Ishikawa (cell line): ENCODE measurements at regions not wholly inside any gene's neighbourhood (a gene's known extent, or its start where the extent isn't known, plus 50 kb on each side); places are given as distances from the start of the nearest gene placed in this dataset.

Experiments
- CEBPB ChIP-seq: IDR thresholded peaks from 2 replicates; pipeline ENCODE4 v1.6.1; 2012
- CREB1 ChIP-seq: IDR thresholded peaks from 2 replicates; pipeline ENCODE4 v1.6.1; 2012; ENCODE audit warnings: low read depth
- EGR1 ChIP-seq: IDR thresholded peaks from 2 replicates; pipeline ENCODE4 v1.6.1; 2012
- EP300 ChIP-seq: IDR thresholded peaks from 2 replicates; pipeline ENCODE4 v1.6.1; 2012; ENCODE audit warnings: borderline replicate concordance
- FOXM1 ChIP-seq: IDR thresholded peaks from 2 replicates; pipeline ENCODE4 v1.6.1; 2012; ENCODE audit warnings: low read depth, borderline replicate concordance
- RAD21 ChIP-seq: IDR thresholded peaks from 2 replicates; pipeline ENCODE4 v1.6.1; 2012; ENCODE audit warnings: low read depth
- TAF1 ChIP-seq: IDR thresholded peaks from 2 replicates; pipeline ENCODE4 v1.6.1; 2012; ENCODE audit warnings: low read depth, mild to moderate bottlenecking
- YY1 ChIP-seq: IDR thresholded peaks from 2 replicates; pipeline ENCODE4 v1.6.1; 2012; ENCODE audit warnings: low read depth
- TF ChIP-seq, protein P1 (sequence below): IDR thresholded peaks from 2 replicates; pipeline ENCODE4 v1.6.1; 2012; ENCODE audit warnings: low read depth, mild to moderate bottlenecking
- TF ChIP-seq, protein P2 (sequence below): IDR thresholded peaks from 2 replicates; pipeline ENCODE4 v1.6.1; 2012
- TF ChIP-seq, protein P3 (sequence below): IDR thresholded peaks from 2 replicates; pipeline ENCODE4 v1.6.1; 2012

DNA sequence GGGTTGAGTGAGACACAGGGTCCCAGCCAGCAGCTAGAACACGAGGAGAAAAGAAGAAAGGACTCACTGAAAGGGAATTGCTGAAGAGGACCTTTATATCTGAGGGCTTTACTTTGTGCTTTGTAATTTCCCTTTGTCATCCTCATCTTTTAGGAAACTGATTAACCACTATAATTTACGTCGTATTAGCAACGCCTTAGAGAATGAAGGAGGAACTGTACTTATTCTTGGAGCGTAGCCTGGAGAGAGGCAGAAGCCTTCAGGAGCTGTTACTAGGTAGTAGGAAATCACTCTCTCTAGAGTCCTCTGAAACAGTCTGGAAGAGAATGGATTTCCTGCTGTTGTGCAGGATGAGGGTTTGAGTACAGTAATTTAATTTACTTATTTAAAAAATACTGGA, 101.0 kb upstream of the STEAP1B start:
- TF ChIP-seq YY1: no peak
- TF ChIP-seq RAD21: no peak
- TF ChIP-seq TAF1: no peak
- no peak for TF ChIP-seq EP300
- TF ChIP-seq CEBPB: no peak
- no peak for TF ChIP-seq CREB1
- TF ChIP-seq, protein P1, sequence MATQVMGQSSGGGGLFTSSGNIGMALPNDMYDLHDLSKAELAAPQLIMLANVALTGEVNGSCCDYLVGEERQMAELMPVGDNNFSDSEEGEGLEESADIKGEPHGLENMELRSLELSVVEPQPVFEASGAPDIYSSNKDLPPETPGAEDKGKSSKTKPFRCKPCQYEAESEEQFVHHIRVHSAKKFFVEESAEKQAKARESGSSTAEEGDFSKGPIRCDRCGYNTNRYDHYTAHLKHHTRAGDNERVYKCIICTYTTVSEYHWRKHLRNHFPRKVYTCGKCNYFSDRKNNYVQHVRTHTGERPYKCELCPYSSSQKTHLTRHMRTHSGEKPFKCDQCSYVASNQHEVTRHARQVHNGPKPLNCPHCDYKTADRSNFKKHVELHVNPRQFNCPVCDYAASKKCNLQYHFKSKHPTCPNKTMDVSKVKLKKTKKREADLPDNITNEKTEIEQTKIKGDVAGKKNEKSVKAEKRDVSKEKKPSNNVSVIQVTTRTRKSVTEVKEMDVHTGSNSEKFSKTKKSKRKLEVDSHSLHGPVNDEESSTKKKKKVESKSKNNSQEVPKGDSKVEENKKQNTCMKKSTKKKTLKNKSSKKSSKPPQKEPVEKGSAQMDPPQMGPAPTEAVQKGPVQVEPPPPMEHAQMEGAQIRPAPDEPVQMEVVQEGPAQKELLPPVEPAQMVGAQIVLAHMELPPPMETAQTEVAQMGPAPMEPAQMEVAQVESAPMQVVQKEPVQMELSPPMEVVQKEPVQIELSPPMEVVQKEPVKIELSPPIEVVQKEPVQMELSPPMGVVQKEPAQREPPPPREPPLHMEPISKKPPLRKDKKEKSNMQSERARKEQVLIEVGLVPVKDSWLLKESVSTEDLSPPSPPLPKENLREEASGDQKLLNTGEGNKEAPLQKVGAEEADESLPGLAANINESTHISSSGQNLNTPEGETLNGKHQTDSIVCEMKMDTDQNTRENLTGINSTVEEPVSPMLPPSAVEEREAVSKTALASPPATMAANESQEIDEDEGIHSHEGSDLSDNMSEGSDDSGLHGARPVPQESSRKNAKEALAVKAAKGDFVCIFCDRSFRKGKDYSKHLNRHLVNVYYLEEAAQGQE: no peak
- TF ChIP-seq FOXM1: no peak
- no peak for TF ChIP-seq EGR1
- TF ChIP-seq, protein P2, sequence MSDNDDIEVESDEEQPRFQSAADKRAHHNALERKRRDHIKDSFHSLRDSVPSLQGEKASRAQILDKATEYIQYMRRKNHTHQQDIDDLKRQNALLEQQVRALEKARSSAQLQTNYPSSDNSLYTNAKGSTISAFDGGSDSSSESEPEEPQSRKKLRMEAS: no peak
- TF ChIP-seq, protein P3, sequence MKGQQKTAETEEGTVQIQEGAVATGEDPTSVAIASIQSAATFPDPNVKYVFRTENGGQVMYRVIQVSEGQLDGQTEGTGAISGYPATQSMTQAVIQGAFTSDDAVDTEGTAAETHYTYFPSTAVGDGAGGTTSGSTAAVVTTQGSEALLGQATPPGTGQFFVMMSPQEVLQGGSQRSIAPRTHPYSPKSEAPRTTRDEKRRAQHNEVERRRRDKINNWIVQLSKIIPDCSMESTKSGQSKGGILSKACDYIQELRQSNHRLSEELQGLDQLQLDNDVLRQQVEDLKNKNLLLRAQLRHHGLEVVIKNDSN: no peak
